HL-60 (cell line): ENCODE measurements at regions not wholly inside any gene's neighbourhood (a gene's known extent, or its start where the extent isn't known, plus 50 kb on each side); places are given as distances from the start of the nearest gene placed in this dataset.

ENCODE experiments used
- CTCF ChIP-seq: IDR thresholded peaks from one replicate; pipeline ENCODE4 v1.5.1; 2011; ENCODE audit warnings: low read length, control low read depth, inconsistent platforms; ENCODE audit not compliant: insufficient read depth
- POLR2AphosphoS5 ChIP-seq: IDR thresholded peaks from 2 replicates; pipeline ENCODE4 v1.6.1; 2012; ENCODE audit warnings: low read depth
- REST ChIP-seq: IDR thresholded peaks from 2 replicates; pipeline ENCODE4 v1.6.1; 2012; ENCODE audit warnings: low read depth; ENCODE audit not compliant: insufficient replicate concordance

- TF ChIP-seq CTCF (no peak), POLR2AphosphoS5 (no peak), REST (no peak)
These were observed 589.9 kb upstream of the ADGRB3 start for GRCh38 chr6:68045193-68045592.
